SK-N-MC (cell line): ENCODE measurements at regions not wholly inside any gene's neighbourhood (a gene's known extent, or its start where the extent isn't known, plus 50 kb on each side); places are given as distances from the start of the nearest gene placed in this dataset.
"Not testable (repeated sequence)": the region's sequence is repeated elsewhere in the genome, so short reads cannot be mapped to it uniquely, and the experiment has no call there.

Source experiments
- DNase-seq: peaks from one replicate; pipeline ENCODE4 v3.0.0-alpha.2; 2011; ENCODE audit warnings: low read depth, low spot score
- H3K27ac ChIP-seq: fragments of 200-600 bp; sonication (generic); 2 replicates; pipeline ENCODE4 v1.5.1; 2016; ENCODE audit warnings: mixed run types
- H3K36me3 ChIP-seq: fragments of 200-600 bp; sonication (generic); 2 replicates; pipeline ENCODE4 v1.6.1; 2017; ENCODE audit warnings: antibody characterized with exemption, low read length, mixed read lengths; ENCODE audit not compliant: insufficient read depth
- H3K4me3 ChIP-seq: fragments of 200-600 bp; sonication (generic); 2 replicates; pipeline ENCODE4 v1.5.1; 2016
- H3K9ac ChIP-seq: fragments of 200-600 bp; sonication (generic); 2 replicates; pipeline ENCODE4 v1.8.0; 2017; ENCODE audit warnings: mixed run types, mixed read lengths; ENCODE audit not compliant: insufficient read length
- H3K9me3 ChIP-seq: fragments of 200-600 bp; sonication (generic); 2 replicates; pipeline ENCODE4 v1.6.1; 2017; ENCODE audit warnings: low read depth, mild to moderate bottlenecking, antibody characterized with exemption, low read length, moderate library complexity, mixed read lengths
- EZH2 ChIP-seq: fragments of 200-600 bp; sonication (generic); IDR thresholded peaks from one replicate; pipeline ENCODE4 v1.6.1; 2017; ENCODE audit warnings: antibody characterized with exemption
- FOXP2 ChIP-seq: optimal IDR thresholded peaks from 2 replicates; pipeline ENCODE3; 2011; ENCODE audit warnings: mild to moderate bottlenecking, moderate library complexity; ENCODE audit not compliant: insufficient read depth; ENCODE audit errors: extremely low read length, control extremely low read depth
- POLR2AphosphoS5 ChIP-seq: IDR thresholded peaks from 2 replicates; pipeline ENCODE4 v1.6.1; 2012; ENCODE audit warnings: mild to moderate bottlenecking, low read depth, low read length, borderline replicate concordance

DNA sequence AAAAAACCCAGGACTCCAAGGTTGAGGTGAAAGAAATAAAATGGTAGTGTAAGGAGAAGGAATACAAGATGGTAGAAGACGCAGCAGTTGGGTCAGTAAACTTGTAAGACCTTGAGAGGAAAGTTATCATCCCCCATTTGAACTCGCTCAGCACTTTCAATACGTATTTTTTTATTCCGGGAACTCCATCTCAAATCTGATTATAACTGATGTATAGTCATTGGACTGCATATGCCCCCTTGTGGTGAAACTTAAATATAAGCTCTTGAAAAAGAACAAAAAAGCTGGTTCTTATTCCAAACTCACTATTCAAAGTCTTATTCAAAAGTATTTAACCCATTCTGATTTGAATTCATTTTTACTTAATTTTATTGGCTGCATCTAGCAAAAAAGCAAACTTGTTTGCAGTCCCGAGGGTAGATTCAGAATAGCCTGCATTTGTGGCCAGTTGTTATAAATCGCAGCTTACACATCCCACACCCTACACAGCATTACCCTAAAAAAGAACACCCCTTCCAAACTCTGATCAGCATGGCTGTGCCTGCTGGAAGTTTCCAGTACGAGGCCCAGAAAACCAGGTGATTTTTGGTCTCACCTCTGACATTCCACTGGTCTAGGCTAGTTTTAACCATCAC lies 118.0 kb downstream of the ESM1 start:
- Histone ChIP-seq H3K27ac (peak overlapping the region; percentile 56), H3K36me3 (no peaks in the 10 kb centered on the region), H3K9me3 (no peaks in the 10 kb centered on the region), H3K4me3 (peak overlapping the region; percentile 66), H3K9ac (peak overlapping the region; percentile 51)
- peak; percentile 87 for DNase-seq
- no peak for TF ChIP-seq POLR2AphosphoS5
- TF ChIP-seq EZH2: no peak
- TF ChIP-seq FOXP2: no peak

DNA sequence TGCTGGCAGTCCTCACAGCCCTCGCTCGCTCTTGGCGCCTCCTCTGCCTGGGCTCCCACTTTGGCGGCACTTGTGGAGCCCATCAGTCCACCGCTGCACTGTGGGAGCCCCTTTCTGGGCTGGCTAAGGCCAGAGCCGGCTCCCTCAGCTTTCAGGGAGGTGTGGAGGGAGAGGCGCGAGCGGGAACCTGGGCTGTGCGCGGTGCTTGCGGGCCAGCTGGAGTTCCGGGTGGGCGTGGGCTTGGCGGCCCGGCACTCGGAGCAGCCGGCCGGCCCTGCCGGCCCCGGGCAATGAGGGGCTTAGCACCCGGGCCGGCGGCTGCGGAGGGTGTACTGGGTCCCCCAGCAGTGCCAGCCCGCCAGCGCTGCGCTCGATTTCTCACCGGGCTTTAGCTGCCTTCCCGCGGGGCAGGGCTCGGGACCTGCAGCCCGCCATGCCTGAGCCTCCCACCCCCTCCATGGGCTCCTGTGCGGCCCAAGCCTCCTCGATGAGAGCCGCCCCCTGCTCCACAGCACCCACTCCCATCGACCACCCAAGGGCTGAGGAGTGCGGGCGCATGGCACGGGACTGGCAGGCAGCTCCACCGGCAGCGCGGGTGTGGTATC lies 120.4 kb downstream of the ESM1 start:
- not testable (repeated sequence) for H3K9ac ChIP-seq, DNase-seq, H3K27ac ChIP-seq, H3K36me3 ChIP-seq, H3K9me3 ChIP-seq, H3K4me3 ChIP-seq

DNA sequence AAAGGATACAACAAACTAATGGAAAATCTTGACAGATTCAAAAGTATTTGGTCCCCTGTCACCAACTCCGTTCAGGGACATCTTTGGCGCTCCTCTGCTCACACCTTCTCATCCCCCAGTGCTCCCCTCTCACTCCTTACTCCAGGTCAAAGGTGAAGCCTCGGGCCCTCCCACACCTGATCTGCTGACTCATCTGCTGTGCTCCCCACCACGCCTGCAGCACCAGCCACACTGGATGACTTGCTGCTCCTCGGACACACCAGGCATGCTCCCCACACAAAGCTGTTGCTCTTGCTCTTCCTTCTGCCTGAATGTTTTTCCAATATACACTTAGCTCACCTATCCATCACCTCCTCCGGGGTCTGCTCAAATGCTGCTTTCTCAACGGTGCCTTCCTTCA lies 123.4 kb downstream of the ESM1 start:
- H3K4me3 ChIP-seq: no peak overlapping the region
- TF ChIP-seq EZH2: no peak
- no peak for TF ChIP-seq POLR2AphosphoS5
- TF ChIP-seq FOXP2: no peak
- H3K9ac ChIP-seq: no peak overlapping the region
- H3K27ac ChIP-seq: no peak overlapping the region
- H3K9me3 ChIP-seq: no peaks in the 10 kb centered on the region
- no peak for DNase-seq
- H3K36me3 ChIP-seq: no peaks in the 10 kb centered on the region

DNA sequence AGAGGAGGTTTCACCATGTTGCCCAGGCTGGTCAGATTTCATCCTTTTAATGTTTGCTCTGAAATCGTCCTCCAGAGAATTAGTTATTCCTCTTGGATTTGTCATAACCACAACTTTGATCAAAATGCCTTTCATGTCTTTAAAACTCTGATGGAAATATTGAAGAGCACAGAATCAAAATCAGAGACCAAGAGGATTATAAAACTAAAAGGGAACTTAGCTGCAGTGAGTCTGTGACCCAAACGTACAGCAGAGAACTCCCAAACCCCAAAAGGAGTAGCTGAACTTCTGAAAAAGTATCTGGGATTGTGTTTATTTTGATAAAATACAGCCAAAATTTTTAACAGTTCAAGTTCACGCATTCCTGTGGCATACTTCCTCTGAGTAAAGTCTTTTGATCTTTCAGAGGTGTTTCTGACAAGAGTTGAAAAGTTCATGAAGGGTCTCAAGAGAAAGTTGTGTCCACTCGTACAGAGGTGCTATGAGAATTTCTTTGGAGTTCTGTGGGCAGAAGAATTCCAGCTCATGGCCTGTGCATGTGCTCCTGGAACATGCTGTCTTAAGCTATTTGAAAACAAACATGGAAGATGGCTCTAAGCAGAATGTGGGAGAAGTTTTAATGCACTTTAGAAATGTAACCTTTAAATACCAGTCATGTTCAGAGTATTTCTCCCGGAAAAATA lies 124.0 kb downstream of the ESM1 start:
- no peak overlapping the region for H3K27ac ChIP-seq
- no peaks in the 10 kb centered on the region for H3K36me3 ChIP-seq
- H3K9ac ChIP-seq: no peak overlapping the region
- H3K4me3 ChIP-seq: no peak overlapping the region
- H3K9me3 ChIP-seq: no peaks in the 10 kb centered on the region
- no peak for DNase-seq
- TF ChIP-seq EZH2 (no peak), FOXP2 (no peak), POLR2AphosphoS5 (no peak)

DNA sequence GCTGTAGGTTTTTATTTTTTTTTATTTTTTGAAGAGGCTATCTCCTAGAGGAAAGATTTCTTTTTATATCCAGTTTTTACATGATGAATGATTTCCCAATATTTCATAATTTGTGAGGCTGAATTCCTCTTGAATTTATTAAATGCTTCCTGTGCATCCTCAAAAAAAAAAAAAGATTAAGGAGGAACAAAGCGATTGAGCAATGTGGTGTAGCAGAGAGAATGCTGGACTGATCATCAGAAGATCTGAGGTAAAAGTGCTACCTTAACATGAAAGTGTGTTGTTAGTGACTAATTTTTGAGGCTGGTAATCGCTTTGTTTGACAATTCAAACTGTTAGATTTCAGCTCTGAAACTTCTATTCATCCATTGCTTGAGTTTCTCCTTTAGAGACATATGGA lies 125.1 kb downstream of the ESM1 start:
- Histone ChIP-seq H3K36me3 (no peaks in the 10 kb centered on the region), H3K4me3 (no peak overlapping the region), H3K27ac (no peak overlapping the region), H3K9me3 (no peaks in the 10 kb centered on the region), H3K9ac (no peak overlapping the region)
- no peak for DNase-seq
- TF ChIP-seq POLR2AphosphoS5: no peak
- TF ChIP-seq FOXP2: no peak
- no peak for TF ChIP-seq EZH2

DNA sequence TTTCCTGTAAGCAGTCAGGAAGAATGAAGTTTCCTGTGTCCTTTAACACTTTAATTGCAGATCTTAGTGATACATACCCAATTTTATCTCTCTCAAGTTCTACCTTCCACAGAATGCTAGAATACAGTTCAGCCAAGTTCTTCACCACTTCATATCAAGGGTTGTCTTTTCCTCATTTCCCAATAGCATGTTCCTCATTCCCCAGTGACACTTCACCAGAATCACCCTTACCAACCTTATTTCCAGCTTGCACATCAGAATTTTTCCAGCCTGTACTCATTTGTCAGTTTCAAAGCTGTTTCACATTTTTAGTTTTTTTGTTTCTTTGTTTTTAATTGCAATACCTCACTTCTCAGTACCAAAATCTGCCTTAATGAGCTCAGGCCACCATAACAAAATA lies 126.1 kb downstream of the ESM1 start:
- Histone ChIP-seq H3K9ac (no peak overlapping the region), H3K27ac (no peak overlapping the region), H3K4me3 (no peak overlapping the region), H3K9me3 (no peaks in the 10 kb centered on the region), H3K36me3 (no peaks in the 10 kb centered on the region)
- TF ChIP-seq EZH2 (no peak), FOXP2 (no peak), POLR2AphosphoS5 (no peak)
- no peak for DNase-seq

DNA sequence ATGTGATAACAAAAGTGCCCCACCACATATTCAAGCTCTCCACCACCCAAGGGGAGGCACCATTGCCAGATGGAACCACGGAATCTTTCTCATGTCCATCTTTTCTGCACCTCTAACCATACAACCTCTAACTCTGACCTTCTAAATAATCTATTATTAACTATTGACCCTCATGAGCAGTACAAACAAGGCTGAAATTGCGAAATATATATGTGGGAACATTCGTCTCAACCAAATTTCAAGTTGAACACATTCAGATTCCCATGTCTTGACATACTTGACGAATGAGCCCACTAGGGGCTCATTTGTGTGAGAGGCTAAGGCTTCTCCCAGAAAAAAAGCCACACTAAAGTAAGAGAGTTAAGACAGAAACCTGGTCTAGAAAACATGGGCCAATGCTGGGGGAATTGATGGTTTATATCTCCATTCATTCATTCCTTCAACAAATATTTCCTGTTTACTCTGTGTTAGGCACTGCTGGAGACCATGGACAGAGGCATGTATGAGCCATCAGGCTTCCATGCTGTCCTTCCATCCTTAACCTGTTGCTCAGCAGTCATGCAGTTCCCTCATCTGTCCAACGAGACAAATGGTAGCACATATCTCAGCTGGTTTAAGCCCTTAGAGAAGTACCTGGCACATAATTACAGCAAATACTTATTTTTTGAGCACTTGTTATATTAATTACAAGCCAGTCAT lies 130.4 kb downstream of the ESM1 start:
- H3K4me3 ChIP-seq: no peak overlapping the region
- no peaks in the 10 kb centered on the region for H3K36me3 ChIP-seq
- no peak overlapping the region for H3K27ac ChIP-seq
- H3K9ac ChIP-seq: no peak overlapping the region
- H3K9me3 ChIP-seq: no peaks in the 10 kb centered on the region
- DNase-seq: no peak
- TF ChIP-seq FOXP2 (no peak), EZH2 (no peak), POLR2AphosphoS5 (no peak)

DNA sequence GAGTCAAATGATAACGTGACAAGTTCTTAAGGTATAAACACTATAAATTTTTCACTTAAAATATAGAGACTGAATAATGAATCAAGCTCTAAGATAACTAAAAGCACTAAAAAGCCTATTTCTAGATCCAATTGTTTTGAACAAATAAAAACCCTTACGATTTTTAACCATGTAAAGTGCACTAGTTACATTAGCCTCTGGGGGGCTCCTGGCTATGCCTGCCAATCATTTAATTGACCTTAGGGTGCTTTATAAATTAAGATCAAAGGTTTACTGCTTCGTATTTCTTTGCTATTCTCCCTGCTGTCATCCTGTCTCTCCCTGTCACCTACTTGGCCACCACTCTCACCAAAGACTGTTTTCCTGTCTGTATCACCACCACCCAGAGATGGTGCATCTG lies 133.4 kb downstream of the ESM1 start:
- Histone ChIP-seq H3K36me3 (no peaks in the 10 kb centered on the region), H3K27ac (no peak overlapping the region), H3K9me3 (no peaks in the 10 kb centered on the region), H3K9ac (no peak overlapping the region), H3K4me3 (no peak overlapping the region)
- DNase-seq: no peak
- no peak for TF ChIP-seq EZH2
- no peak for TF ChIP-seq POLR2AphosphoS5
- TF ChIP-seq FOXP2: no peak
